HepG2 (cell line): ENCODE measurements at regions not wholly inside any gene's neighbourhood (a gene's known extent, or its start where the extent isn't known, plus 50 kb on each side); places are given as distances from the start of the nearest gene placed in this dataset.

ENCODE experiments used
- ATAC-seq: fragments of 200-7000 bp; cut with Tn5 transposase; 3 replicates; pipeline ENCODE4 v1.9.1; 2020; ENCODE audit warnings: mild to moderate bottlenecking, moderate library complexity
- BruUV-seq: library from RNA; stranded (reverse); fragments of 400-500 nt; replicated peaks from 2 replicates; lab custom pipeline; 2021; lab: Mats Ljungman, UMichigan
- CTCF ChIA-PET: fragments of 300-600 bp; formaldehyde crosslinking; extraction: SDS; loops from one replicate; lab custom pipeline; 2021; ENCODE audit warnings: low total read pairs, inconsistent platforms, low intra/inter-chr PET ratio; lab: Yijun Ruan, JAX
- POLR2A ChIA-PET: fragments of 350-600 bp; sonication (Branson Sonifier 250); formaldehyde crosslinking; loops from one replicate; lab custom pipeline; 2020; ENCODE audit warnings: antibody characterized with exemption, inconsistent platforms; lab: Yijun Ruan, JAX
- DNase-seq: peaks from one replicate; pipeline ENCODE4 v3.0.0-alpha.2; 2015; ENCODE audit warnings: low spot score
- FAIRE-seq: peaks from 3 replicates; lab custom pipeline; 2011; peaks lifted over from hg19 to GRCh38; lab: Jason Lieb, UNC
- H2AFZ ChIP-seq: one replicate; pipeline ENCODE4 v1.6.1; 2011; ENCODE audit warnings: low read length, inconsistent platforms
- H3K27ac ChIP-seq: fragments of 300-600 bp; 3 replicates; pipeline ENCODE4 v1.8.0; 2011; ENCODE audit warnings: mixed run types, mild to moderate bottlenecking, mixed read lengths, low read length, inconsistent platforms; ENCODE audit not compliant: insufficient read depth; ENCODE audit errors: extremely low read length
- H3K27me3 ChIP-seq, 2 experiments: fragments of 200-600 bp in 1 of 2; 2 replicates in 1 of 2; 3 replicates in 1 of 2; pipeline versions ENCODE4 v1.6.0 to v1.8.0; 2011; ENCODE audit warnings: low read length in 2 of 2, mild to moderate bottlenecking in 2 of 2, moderate library complexity in 2 of 2, inconsistent platforms in 1 of 2; ENCODE audit not compliant: insufficient read depth in 2 of 2, control insufficient read depth in 1 of 2
- H3K36me3 ChIP-seq, 2 experiments: fragments of 200-600 bp in 1 of 2; replicated peaks in 1 of 2; 2 replicates in 1 of 2; 3 replicates in 1 of 2; pipeline versions ENCODE4 v1.5.1 to v1.8.0; 2011; ENCODE audit warnings: low read length in 2 of 2, inconsistent platforms in 1 of 2; ENCODE audit not compliant: insufficient read depth in 2 of 2, control insufficient read depth in 1 of 2
- H3K4me1 ChIP-seq: 2 replicates; pipeline ENCODE4 v1.5.1; 2012; ENCODE audit warnings: low read length, inconsistent platforms; ENCODE audit not compliant: insufficient read depth
- H3K4me2 ChIP-seq: 2 replicates; pipeline ENCODE4 v1.6.0; 2011; ENCODE audit warnings: low read depth, low read length, inconsistent platforms
- H3K4me3 ChIP-seq, 3 experiments: fragments of 200-600 bp in 1 of 3; sonication (generic), shearing (Covaris generic) in 1 of 3; replicated peaks in 1 of 3; 2 replicates each; pipeline ENCODE4 v1.5.1; 2011 to 2016; ENCODE audit warnings: low read length in 3 of 3, inconsistent platforms in 2 of 3, low read depth in 2 of 3, mild to moderate bottlenecking in 2 of 3, control low read depth in 1 of 3, mixed read lengths in 1 of 3; ENCODE audit not compliant: insufficient read depth in 1 of 3
- H3K79me2 ChIP-seq: one replicate; pipeline ENCODE4 v1.6.1; 2011; ENCODE audit warnings: low read length, inconsistent platforms; ENCODE audit not compliant: insufficient read depth
- H3K9ac ChIP-seq: 2 replicates; pipeline ENCODE4 v1.6.0; 2011; ENCODE audit warnings: mild to moderate bottlenecking, low read depth, low read length, inconsistent platforms; ENCODE audit not compliant: insufficient read depth
- H3K9me3 ChIP-seq: 2 replicates; pipeline ENCODE4 v1.5.1; 2012; ENCODE audit warnings: mild to moderate bottlenecking, low read length
- H4K20me1 ChIP-seq: 2 replicates; pipeline ENCODE4 v1.6.0; 2011; ENCODE audit warnings: inconsistent platforms, mild to moderate bottlenecking, low read length, moderate library complexity; ENCODE audit not compliant: insufficient read depth
- ELF4 ChIP-seq: sonication (generic); formaldehyde crosslinking; IDR thresholded peaks from 2 replicates; pipeline ENCODE4 v1.5.0; 2020; ENCODE audit warnings: missing genetic modification reagents, mild to moderate bottlenecking, moderate library complexity, borderline replicate concordance
- GABPB1 ChIP-seq: IDR thresholded peaks from 2 replicates; pipeline ENCODE4 v1.6.1; 2016; ENCODE audit warnings: mild to moderate bottlenecking, missing genetic modification reagents, moderate library complexity, missing compliant biosample characterization
- KLF12 ChIP-seq: sonication (generic); formaldehyde crosslinking; IDR thresholded peaks from 2 replicates; pipeline ENCODE4 v1.4.0; 2020; ENCODE audit warnings: missing genetic modification reagents, borderline replicate concordance
- MAZ ChIP-seq, 2 experiments: sonication (generic) in 1 of 2; formaldehyde crosslinking in 1 of 2; IDR thresholded peaks; 2 replicates each; pipeline versions ENCODE4 v1.5.0 to v1.6.1; 2012 to 2020; ENCODE audit warnings: low read depth in 2 of 2, mild to moderate bottlenecking in 2 of 2, borderline replicate concordance in 1 of 2, improper control_type of control experiment in 1 of 2, low read length in 1 of 2, missing genetic modification reagents in 1 of 2, moderate library complexity in 1 of 2
- MIER3 ChIP-seq: IDR thresholded peaks from 2 replicates; pipeline ENCODE4 v1.6.1; 2016; ENCODE audit warnings: missing compliant biosample characterization, borderline replicate concordance
- MIXL1 ChIP-seq: IDR thresholded peaks from 2 replicates; pipeline ENCODE4 v1.6.1; 2016
- NFIB ChIP-seq: sonication (generic); formaldehyde crosslinking; IDR thresholded peaks from 2 replicates; pipeline ENCODE4 v1.9.0; 2021; ENCODE audit warnings: missing genetic modification reagents, mild to moderate bottlenecking, borderline replicate concordance
- PITX1 ChIP-seq: sonication (generic); formaldehyde crosslinking; IDR thresholded peaks from 2 replicates; pipeline ENCODE4 v1.5.1; 2020; ENCODE audit warnings: mild to moderate bottlenecking, missing genetic modification reagents
- SETDB1 ChIP-seq: sonication (generic); formaldehyde crosslinking; IDR thresholded peaks from 2 replicates; pipeline ENCODE4 v1.5.1; 2020; ENCODE audit warnings: missing genetic modification reagents, mild to moderate bottlenecking, borderline replicate concordance
- SPEN ChIP-seq: sonication (generic); formaldehyde crosslinking; IDR thresholded peaks from 2 replicates; pipeline ENCODE4 v1.5.1; 2020; ENCODE audit warnings: low read depth, mild to moderate bottlenecking, missing genetic modification reagents
- TEAD3 ChIP-seq: optimal IDR thresholded peaks from 2 replicates; pipeline ENCODE3; 2016; ENCODE audit warnings: borderline replicate concordance
- XBP1 ChIP-seq: sonication (generic); formaldehyde crosslinking; IDR thresholded peaks from 2 replicates; pipeline ENCODE4 v1.5.0; 2020; ENCODE audit warnings: missing genetic modification reagents
- ZC3H13 ChIP-seq: sonication (generic); formaldehyde crosslinking; IDR thresholded peaks from 2 replicates; pipeline ENCODE4 v1.8.1; 2023; ENCODE audit warnings: mild to moderate bottlenecking, missing genetic modification reagents, moderate library complexity
- ZFY ChIP-seq: sonication (generic); formaldehyde crosslinking; IDR thresholded peaks from 2 replicates; pipeline ENCODE4 v1.4.0; 2020; ENCODE audit warnings: missing genetic modification reagents
- ZMYM4 ChIP-seq: sonication (generic); formaldehyde crosslinking; IDR thresholded peaks from 2 replicates; pipeline ENCODE4 v1.8.1; 2023; ENCODE audit warnings: mild to moderate bottlenecking, missing genetic modification reagents
- ZNF12 ChIP-seq: sonication (generic); formaldehyde crosslinking; IDR thresholded peaks from 2 replicates; pipeline ENCODE4 v1.5.0; 2020; ENCODE audit warnings: missing genetic modification reagents
- ZNF205 ChIP-seq: IDR thresholded peaks from 2 replicates; pipeline ENCODE4 v1.6.1; 2018; ENCODE audit warnings: missing biosample characterization, missing genetic modification reagents
- ZNF33A ChIP-seq: sonication (generic); formaldehyde crosslinking; IDR thresholded peaks from 2 replicates; pipeline ENCODE4 v1.5.1; 2020; ENCODE audit warnings: missing genetic modification reagents, mild to moderate bottlenecking, moderate library complexity, borderline replicate concordance
- ZNF430 ChIP-seq: sonication (generic); formaldehyde crosslinking; IDR thresholded peaks from 2 replicates; pipeline ENCODE4 v1.9.0; 2021; ENCODE audit warnings: mild to moderate bottlenecking, missing genetic modification reagents
- ZNF468 ChIP-seq: sonication (generic); formaldehyde crosslinking; IDR thresholded peaks from 2 replicates; pipeline ENCODE4 v1.8.0; 2022; ENCODE audit warnings: mild to moderate bottlenecking, moderate library complexity, missing genetic modification reagents
- ZSCAN29 ChIP-seq: sonication (generic); formaldehyde crosslinking; conservative IDR thresholded peaks from 2 replicates; pipeline ENCODE4 v1.4.0; 2020; ENCODE audit warnings: mild to moderate bottlenecking, missing genetic modification reagents
- WGBS: methylation state at CpG from one replicate; pipeline ENCODE4 v1.1.6; 2017; ENCODE audit warnings: low lambda C conversion rate; 5-methylcytosine and 5-hydroxymethylcytosine counted together
- in situ Hi-C: cut with HindIII; loops from 2 replicates; pipeline ENCODE4 v1.10.0; 2017; ENCODE audit warnings: low pct_unique_long_range_greater_than_20kb; ENCODE audit not compliant: extremely low pct_ligation_motif_present
- intact Hi-C: fragments of 100-400 bp; cut with micrococcal nuclease; formaldehyde crosslinking; loops from one replicate; pipeline ENCODE4 v1.10.0; 2022; ENCODE audit not compliant: unreplicated experiment

- in situ Hi-C loops (no loop called here), intact Hi-C loops (no loop called here)
- H4K20me1 ChIP-seq: no peaks in the 10 kb centered on the region
- no peaks in the 10 kb centered on the region for H3K4me1 ChIP-seq
- BruUV-seq: no TSS peak
- no peak for TF ChIP-seq XBP1 (CRISPR knock-in tag)
- TF ChIP-seq ZC3H13: no peak
- ChIA-PET CTCF (no interaction called here), POLR2A (no interaction called here)
- H3K9ac ChIP-seq: no peak overlapping the region
- H3K79me2 ChIP-seq: no peaks in the 10 kb centered on the region
- H3K4me3 ChIP-seq: no peak overlapping the region
- DNase-seq (no peak), ATAC-seq (no peak), FAIRE-seq (no peak)
- H3K27ac ChIP-seq: no peak overlapping the region
- no peaks in the 10 kb centered on the region for H3K36me3 ChIP-seq
- 2% methylated on average over 3 of the region's 3 CpGs for WGBS
- H2AFZ ChIP-seq: no peak overlapping the region
- H3K4me2 ChIP-seq: no peak overlapping the region
- H3K9me3 ChIP-seq: peaks cover 55% of the 10 kb centered on the region
- H3K27me3 ChIP-seq: no peaks in the 10 kb centered on the region
Observed at GRCh38 chr7:52656098-52656497, 379.3 kb upstream of the POM121L12 start.

GRCh38 chr7:52652621-52653020 is 382.8 kb upstream of the POM121L12 start:
- Histone ChIP-seq H3K4me3 (no peak overlapping the region), H4K20me1 (no peaks in the 10 kb centered on the region), H3K27me3 (no peaks in the 10 kb centered on the region), H2AFZ (no peak overlapping the region), H3K4me1 (no peaks in the 10 kb centered on the region), H3K4me2 (no peak overlapping the region), H3K9me3 (peaks cover 53% of the 10 kb centered on the region), H3K27ac (no peak overlapping the region), H3K9ac (no peak overlapping the region), H3K36me3 (no peaks in the 10 kb centered on the region), H3K79me2 (no peaks in the 10 kb centered on the region)
- TF ChIP-seq ZFY (CRISPR knock-in tag): no peak
- no peak for TF ChIP-seq ZNF33A
- TF ChIP-seq ZNF12 (CRISPR knock-in tag): no peak
- TF ChIP-seq MAZ (IDR thresholded peaks at IDR 0.05; ENCODE audit: borderline replicate concordance, low read depth, low read length): no peak
- no peak for TF ChIP-seq MAZ (CRISPR knock-in tag; IDR thresholded peaks at IDR 0.05; ENCODE audit: low read depth)
- no peak for TF ChIP-seq ZMYM4 (CRISPR knock-in tag)
- no peak for TF ChIP-seq ELF4 (CRISPR knock-in tag)
- TF ChIP-seq GABPB1 (CRISPR knock-in tag): no peak
- no peak for TF ChIP-seq MIXL1 (CRISPR knock-in tag)
- no peak for TF ChIP-seq NFIB (CRISPR knock-in tag)
- no peak for TF ChIP-seq ZNF468
- TF ChIP-seq PITX1: no peak
- no peak for TF ChIP-seq SETDB1
- no peak for TF ChIP-seq MIER3 (CRISPR knock-in tag)
- no peak for TF ChIP-seq ZNF205 (CRISPR knock-in tag)
- TF ChIP-seq SPEN (CRISPR knock-in tag): no peak
- no peak for TF ChIP-seq ZSCAN29 (CRISPR knock-in tag)
- TF ChIP-seq TEAD3: no peak
- TF ChIP-seq ZNF430 (CRISPR knock-in tag): no peak
- no peak for TF ChIP-seq KLF12 (CRISPR knock-in tag)
- FAIRE-seq (no peak), DNase-seq (no peak), ATAC-seq (no peak)
- no TSS peak for BruUV-seq
- intact Hi-C loops (no loop called here), in situ Hi-C loops (no loop called here)
- ChIA-PET POLR2A (no interaction called here), CTCF (no interaction called here)
- WGBS: 0% methylated on average over 1 of the region's 1 CpG
